ENCODE measurements at regions not wholly inside any gene's neighbourhood (a gene's known extent, or its start where the extent isn't known, plus 50 kb on each side); places are given as distances from the start of the nearest gene placed in this dataset.

- TF ChIP-seq CTCF (conservative IDR thresholded peaks at IDR 0.05 in 1 of 2, IDR thresholded peaks at IDR 0.05 in 1 of 2; ENCODE audit: extremely low read depth in 1 of 2, insufficient read depth in 1 of 2, low read depth in 1 of 2, low read length in 2 of 2) (peak; percentile 37 to 55), EZH2 (IDR thresholded peaks at IDR 0.05; ENCODE audit: borderline replicate concordance, low read length) (no peak)
Observed at GRCh38 chr4:116180157-116180601, 905.2 kb downstream of the TRAM1L1 start.

All from mammary epithelial cell (primary cell).